GM15510 (cell line): ENCODE measurements at regions not wholly inside any gene's neighbourhood (a gene's known extent, or its start where the extent isn't known, plus 50 kb on each side); places are given as distances from the start of the nearest gene placed in this dataset.

Source experiments
- POLR2A ChIP-seq: IDR thresholded peaks from 3 replicates; pipeline ENCODE4 v1.6.1; 2011; ENCODE audit warnings: borderline replicate concordance; ENCODE audit not compliant: insufficient read length; ENCODE audit errors: extremely low read depth

DNA sequence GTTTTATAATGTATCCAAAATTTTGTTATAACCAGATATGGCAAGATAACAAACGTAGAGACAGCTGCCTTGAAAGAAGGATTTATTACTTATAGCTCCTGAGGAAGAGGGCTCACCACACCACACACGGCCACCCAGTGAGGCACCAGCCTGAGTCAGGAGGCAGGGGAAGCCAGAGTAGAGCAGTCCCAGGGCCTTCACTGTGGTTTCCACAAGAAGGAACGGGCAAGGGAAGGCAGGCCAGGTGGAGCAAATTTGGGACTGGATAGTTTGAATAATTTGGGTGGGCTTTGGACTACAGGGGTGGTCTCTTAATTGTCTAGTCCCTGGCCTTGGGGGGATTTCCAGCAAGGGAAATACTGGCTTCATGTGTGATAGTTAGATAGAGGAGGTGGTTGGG is 72.5 kb downstream of the RRAGC start:
- TF ChIP-seq POLR2A: no peak

DNA sequence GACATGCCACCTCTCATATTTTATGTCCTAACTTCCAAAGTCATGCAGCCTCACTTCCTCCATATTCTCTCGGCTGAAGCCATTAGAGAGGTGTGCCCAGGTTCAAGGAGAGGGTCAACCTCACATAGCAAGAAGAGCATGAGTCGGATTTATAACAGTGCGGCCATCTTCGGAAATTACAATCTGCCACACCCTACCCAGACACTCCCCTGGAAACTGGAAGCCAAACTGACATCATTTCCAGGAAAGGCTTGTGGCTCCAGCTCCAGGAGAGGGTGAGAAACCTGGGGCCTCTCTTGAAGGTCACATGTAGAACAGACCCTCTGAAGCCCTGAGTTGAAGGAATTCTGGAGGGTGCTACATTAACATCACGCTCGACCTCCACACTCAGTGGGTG is 73.5 kb downstream of the RRAGC start:
- no peak for TF ChIP-seq POLR2A

DNA sequence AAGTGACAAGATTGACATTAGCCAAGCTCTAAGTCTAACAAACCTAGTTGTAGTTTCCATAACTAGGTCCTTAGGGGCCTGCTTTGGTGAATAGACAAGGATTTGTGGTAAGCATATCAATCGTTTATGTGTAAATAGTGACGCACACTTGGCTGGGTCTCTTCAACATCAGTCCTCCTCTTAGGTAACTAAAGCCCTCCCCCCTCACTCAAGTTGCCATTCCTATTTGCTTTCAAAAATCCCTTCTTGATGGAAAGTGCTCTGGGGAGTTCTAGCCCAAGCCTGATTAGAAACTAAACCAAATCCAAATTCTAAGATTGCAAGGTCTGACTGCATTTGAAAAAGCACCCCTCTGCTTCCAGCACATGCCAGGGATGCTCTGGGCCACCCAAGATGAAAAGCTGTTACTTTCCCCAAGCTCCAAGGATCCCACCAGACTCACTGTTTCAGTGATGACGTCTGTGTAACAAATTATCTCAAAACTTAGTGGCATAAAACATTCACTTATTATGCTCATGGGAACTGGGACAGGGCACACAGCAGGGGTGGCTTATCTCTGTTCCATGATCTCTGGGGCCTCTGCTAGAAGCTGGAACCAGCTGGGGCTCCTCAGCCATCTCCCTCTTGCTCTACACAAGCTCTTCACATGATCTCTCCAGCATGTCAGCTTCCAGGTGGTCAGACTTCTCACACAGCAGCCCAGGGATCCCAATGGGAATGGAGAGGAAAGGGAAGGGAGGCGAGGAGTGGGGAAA is 74.1 kb downstream of the RRAGC start:
- TF ChIP-seq POLR2A: no peak

DNA sequence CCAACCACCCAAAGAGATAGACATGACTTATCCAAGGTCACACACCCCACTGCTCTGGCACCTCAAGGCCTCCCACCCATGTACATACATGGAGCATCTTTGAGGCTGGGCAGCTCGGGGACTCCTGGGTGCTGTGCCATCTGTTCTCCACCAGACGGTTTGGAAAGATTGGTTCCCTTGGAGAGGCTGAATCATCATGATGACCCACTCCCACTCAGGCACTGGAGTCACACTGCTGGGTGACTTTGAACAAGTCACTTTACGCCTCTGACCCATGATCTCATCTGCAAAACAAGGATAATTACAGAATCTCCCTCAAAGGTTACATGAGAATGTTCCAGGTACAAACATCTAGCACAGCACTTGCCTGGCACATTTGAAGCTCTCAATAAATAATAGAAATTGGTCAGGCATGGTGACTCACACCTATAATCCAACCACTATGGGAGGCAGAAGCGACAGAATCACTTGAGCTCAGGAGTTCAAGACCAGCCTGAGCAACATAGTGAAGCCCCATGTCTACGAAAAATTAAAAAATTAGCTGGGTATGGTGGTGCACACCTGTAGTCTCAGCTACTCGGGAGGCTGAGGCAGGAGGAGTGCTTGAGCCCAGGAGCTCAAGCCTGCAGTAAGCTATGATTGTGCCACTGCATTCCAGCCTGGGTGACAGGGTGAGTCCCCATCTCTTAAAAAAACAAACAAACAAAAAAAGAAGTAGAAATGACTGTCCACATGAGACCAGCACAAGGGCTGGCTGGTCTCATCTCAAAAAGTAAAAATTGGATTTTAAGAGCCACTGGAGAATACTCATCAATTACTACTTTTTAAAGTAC is 74.9 kb downstream of the RRAGC start:
- TF ChIP-seq POLR2A: no peak

DNA sequence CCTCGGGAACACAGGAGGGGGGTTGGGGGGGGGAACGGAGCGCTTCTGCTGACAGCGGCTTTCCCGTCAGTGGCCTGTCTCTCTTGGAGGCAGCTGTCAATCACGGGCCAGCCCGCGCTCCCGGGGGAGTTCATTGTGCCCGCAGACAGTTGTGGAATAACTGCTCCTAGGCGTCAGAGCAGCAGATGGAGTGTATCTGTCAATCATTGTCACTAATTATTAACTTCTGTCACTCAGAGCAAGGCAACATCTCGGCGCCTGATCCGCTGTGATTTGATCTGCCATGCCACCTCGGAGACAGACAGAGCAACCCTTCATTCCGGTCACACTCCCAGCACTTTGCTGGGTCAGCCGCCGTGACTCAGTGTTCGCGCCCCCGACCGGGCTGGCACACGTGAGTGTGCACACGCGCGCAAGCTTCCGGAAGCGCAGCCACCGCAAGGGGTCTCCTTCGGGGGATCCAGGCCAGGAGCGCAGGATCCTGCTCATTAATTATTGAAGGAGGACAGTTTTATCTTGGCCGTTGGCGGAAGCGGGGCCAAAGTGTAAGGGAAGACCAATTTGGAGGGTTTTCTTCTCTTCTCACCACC is 75.8 kb downstream of the RRAGC start:
- no peak for TF ChIP-seq POLR2A

DNA sequence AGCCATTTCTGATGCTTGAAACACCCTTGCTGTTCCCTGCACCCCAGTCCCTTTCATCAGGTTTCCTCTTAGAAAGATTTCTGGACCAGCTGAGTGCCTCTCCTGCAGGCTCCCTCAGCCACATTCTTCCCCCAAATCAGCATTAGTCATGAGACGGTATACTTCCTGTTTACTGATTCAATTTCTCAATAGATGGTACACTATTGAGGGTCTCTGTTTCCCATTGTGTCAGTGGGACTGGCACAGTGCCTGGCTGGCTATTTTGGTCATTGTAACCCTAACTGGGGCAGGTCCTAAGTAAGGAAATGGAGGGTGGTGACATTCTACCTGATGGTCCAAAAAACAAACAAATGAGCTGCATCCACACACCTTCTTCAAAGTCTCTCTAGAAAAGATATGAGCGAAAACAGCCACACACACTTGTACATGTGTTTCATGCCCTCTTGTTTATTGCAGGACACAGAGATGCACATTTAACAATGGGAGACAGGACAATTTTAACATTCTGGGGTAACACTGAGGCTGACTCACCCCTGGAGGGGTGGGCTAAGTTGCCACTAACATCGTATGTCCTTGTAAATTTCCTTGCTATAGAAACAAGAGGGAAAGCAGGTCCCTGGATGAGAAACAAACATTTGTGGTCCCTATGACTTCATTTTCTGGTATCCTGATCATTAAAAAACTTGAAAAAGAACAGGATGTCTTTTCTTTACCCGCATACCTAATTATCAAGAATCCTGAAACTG is 77.5 kb downstream of the RRAGC start:
- no peak for TF ChIP-seq POLR2A

DNA sequence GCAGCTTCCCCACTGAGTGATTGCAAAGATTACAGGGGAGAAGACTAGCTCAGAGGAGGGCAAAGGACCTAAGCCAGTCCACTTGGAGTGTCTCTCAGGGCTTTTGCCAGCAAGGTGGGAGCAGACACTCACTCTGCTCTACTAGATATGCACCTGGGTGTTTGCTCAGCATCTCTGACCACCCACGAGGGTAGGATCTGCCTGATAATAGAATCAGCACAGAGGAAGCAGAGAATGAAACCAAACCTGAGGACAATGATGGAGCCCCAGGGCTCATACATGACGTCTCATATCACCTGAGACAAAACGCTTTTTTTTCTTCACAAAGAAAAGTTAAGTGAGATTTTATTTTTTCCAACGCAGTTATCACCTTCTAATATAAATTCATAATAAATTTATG is 79.4 kb downstream of the RRAGC start:
- TF ChIP-seq POLR2A: no peak

DNA sequence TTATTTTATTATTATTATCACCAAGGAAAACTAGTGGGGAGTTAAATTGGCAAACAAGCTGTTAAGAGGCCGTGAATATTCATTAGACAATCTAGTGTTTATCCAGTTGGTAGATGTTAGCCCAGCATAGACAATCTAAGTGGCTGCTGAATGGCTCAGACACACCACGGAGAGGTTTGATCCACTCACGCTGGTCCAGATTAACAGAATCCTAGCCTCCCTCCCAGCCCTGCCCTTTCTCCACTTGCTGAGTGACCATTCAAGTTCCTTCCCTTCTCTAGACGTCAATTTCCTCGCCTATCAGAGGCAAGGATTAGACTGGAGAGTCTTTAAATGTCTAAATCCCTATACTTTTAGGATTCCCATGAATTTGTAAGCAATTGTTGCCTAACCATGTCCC is 80.1 kb downstream of the RRAGC start:
- TF ChIP-seq POLR2A: no peak

DNA sequence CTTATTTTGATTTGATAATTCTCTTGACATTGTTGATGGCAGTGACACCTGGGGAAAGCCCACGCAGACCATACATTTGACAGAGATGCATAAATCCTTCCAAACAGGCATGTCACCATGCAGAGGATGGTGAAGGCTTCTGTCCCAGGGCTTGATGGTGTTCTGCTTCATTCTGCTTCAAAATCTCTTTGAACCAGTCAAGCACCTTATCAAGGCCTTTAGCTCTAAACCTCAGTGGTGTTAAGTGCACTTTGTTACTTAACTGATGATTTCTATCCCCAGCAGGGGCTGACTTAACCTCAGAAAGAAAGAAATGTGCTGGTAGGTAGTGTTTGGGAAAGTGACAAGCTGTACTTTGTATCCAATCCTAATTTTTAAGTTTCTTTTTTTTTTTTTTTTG is 81.1 kb downstream of the RRAGC start:
- no peak for TF ChIP-seq POLR2A

DNA sequence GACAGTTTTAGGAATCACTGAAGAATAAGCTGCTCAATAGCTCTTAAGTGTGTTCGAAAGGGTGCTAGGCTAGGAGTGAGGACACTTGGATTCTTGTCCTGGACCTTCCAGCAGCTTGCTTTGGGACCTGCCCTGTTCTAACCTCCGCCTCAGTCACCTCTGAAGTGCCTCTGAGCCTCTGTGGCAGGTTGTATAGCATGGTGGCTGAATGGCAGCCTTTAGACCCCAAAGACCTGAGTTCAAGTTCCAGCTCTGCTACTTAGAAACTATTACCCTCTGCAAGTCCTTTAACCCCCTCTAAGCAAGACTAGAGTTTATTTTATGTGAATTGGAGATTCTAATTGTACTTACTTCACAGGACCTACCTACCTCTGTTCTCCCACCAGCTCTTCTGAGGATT is 81.5 kb downstream of the RRAGC start:
- TF ChIP-seq POLR2A: no peak

DNA sequence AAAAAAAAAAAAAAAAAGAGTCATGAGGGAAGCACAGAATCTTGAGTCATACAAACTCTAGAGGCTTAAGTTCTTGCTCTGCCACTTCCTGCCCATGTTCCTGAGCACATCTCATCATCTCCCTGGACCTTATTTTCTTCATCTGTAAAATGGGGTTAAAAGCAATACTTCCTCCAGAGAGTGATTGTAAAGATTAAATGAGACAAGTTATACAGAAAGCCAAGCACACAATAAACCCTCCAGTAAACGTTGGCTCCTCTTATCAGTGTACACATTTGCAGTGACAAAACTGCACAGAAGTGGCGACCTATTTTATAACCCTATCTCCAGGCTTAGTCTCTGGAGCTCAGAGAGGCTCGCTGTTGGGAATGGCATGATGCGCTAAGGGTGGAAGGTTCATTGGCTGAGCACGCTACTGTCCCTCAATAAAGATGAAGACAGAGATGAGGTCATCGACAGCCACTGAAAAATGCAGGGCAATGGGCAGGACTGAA is 82.1 kb downstream of the RRAGC start:
- no peak for TF ChIP-seq POLR2A

DNA sequence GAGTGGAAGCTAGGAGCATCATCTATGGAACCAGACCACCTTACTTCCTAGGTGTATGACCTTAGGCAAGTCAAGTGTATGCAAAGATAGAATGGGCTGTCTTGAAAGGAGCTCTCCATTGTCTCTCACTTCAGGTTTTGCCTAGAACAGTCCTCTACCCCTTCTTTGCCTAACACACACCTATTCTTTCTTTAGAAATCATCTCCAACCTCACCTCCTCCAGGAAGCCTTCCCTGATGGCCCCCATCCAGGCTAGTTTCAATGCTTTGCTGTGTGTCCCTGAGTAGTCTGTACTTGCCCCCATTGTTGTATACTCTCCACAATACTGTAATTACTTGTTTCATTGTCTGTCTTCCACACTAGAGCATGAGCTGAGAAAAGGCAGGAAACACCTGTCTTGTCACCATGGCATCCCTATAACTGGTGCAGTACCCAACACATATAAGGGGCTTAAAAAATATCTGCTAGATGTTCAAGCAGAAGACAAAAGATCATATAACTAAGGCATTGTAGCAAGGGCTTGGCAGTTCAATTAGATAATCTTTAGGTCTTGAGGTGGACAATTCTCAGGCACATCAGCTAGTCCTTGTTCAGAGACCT is 83.0 kb downstream of the RRAGC start:
- TF ChIP-seq POLR2A: no peak

DNA sequence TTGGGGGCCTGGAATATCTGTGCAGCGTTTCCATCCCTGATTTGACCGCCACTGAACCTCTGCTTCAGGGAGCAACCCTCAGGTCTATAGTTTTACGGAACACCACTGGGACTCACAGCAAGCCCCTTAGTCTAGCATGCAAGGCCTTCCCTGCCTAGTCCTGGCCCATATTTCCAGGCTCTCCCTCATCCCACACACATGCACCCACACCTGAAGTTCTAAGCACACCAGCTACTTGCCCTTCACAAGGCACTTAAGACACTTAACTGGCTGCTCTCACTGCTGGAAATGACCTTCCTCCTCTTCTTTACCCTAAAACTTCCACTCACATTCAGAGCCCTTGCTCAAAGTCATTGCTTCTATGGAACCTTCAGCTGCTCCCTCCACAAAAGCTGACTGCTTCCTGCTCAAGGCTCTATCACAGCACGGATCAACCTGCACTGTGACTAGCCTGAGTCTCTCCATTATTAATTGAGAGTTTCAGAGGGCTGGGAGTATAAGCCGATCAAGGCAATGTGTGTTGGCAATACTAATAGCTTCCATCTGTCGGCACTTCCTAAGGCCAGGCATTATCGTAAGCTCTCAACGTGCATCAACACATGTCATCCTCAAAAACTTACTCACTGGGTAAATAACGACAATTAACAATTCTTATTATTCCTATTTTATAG is 84.3 kb downstream of the RRAGC start:
- TF ChIP-seq POLR2A: no peak

DNA sequence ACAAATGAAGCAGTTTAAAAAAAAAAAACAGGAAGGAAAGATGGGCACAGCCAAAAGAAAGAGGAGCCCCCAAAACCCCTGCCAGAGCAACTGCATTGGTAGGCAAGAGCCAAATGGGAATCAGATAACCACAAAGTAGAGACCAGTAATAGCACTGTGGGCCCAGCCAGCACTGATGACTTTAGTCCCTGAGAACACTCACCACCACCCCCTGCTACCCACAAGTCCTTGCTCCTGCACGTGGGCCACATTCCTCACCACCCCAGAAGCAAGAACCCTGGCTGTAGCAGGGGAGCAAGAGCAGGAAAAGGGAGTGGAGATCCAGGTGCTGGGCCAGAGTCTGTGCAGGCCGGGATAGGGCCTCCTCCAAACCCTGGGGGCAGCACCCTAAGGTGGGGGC is 86.1 kb downstream of the RRAGC start:
- no peak for TF ChIP-seq POLR2A

DNA sequence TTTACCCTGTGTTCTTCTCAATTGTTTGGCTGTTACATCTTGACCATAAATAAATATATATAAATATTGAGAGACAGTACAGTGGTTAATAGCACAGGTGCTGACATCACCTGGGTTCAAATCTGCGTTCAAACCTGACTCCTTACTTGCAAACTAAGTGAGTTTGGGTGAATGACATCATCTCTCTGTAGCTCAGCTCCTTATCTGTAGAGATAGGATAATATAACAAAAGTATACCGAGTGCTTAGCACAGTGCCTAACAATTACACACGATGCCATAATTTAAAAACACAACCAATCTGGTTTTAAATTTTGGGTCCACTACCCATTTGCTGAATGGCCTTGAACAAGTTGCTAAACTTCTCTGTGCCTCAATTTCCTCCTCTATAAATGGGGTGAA is 86.6 kb downstream of the RRAGC start:
- no peak for TF ChIP-seq POLR2A

DNA sequence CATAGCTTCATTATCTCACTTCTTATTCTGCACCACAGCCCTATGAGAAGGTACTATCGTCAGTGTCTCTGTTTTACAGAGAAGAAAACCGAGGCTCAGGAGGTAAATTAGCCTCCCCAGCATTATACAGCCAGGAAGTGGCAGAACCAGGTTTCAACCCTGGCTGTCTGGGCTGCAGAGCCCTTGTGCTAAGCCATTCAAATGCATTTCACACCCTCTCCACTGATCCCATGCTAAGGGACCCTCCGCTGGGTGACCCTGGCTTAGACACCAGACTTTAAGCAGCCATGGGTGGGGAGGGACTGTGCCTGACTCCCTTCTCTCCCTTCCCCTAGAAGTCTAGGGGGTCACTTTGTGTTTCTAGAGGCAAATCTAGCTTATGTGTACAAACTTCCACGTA is 87.5 kb downstream of the RRAGC start:
- no peak for TF ChIP-seq POLR2A
